Lower leg skin (tissue), 3 donors: ENCODE measurements at regions not wholly inside any gene's neighbourhood (a gene's known extent, or its start where the extent isn't known, plus 50 kb on each side); places are given as distances from the start of the nearest gene placed in this dataset.

Experiments
- POLR2A ChIP-seq, 2 donors: fragments of 450-650 bp; IDR thresholded peaks; one replicate each; pipeline ENCODE4 v1.6.1; 2016 to 2017; ENCODE audit warnings: antibody characterized with exemption in 2 of 2, mild to moderate bottlenecking in 1 of 2, moderate library complexity in 1 of 2
- TF ChIP-seq, protein P1 (sequence below), 3 donors: fragments of 450-650 bp; IDR thresholded peaks; one replicate each; pipeline ENCODE4 v1.5.1; 2016; ENCODE audit warnings: antibody characterized with exemption in 3 of 3, mild to moderate bottlenecking in 3 of 3, moderate library complexity in 2 of 3

DNA sequence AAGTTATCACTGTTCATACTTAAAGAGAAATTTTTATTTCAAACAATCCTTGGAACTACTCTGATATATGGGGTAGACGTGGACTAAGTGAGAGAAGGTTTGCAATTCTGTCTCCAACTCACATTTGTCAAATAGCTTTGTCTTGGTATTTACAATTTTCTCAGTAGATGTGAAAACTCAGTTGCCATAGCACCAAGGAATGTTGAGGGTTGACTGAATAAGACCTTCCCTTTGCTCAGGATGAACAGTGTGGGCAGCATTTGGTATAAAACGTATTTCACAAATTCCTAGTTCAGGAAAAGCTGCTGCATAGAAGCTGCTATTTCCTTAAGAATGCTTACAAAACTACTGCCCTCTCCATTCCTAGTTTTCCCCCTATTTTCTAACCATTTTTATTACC is 399.5 kb downstream of the NKX6-1 start:
- TF ChIP-seq POLR2A (IDR thresholded peaks at IDR 0.05), result no peak
- TF ChIP-seq, protein P1, sequence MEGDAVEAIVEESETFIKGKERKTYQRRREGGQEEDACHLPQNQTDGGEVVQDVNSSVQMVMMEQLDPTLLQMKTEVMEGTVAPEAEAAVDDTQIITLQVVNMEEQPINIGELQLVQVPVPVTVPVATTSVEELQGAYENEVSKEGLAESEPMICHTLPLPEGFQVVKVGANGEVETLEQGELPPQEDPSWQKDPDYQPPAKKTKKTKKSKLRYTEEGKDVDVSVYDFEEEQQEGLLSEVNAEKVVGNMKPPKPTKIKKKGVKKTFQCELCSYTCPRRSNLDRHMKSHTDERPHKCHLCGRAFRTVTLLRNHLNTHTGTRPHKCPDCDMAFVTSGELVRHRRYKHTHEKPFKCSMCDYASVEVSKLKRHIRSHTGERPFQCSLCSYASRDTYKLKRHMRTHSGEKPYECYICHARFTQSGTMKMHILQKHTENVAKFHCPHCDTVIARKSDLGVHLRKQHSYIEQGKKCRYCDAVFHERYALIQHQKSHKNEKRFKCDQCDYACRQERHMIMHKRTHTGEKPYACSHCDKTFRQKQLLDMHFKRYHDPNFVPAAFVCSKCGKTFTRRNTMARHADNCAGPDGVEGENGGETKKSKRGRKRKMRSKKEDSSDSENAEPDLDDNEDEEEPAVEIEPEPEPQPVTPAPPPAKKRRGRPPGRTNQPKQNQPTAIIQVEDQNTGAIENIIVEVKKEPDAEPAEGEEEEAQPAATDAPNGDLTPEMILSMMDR (IDR thresholded peaks at IDR 0.05), result no peak
